A549 (cell line): ENCODE measurements at regions not wholly inside any gene's neighbourhood (a gene's known extent, or its start where the extent isn't known, plus 50 kb on each side); places are given as distances from the start of the nearest gene placed in this dataset.

ENCODE experiments used
- ATAC-seq, 2 experiments: fragments of 200-7000 bp in 1 of 2; fragments of >200 bp in 1 of 2; cut with Nextera tagmentation in 1 of 2; cut with Tn5 transposase in 1 of 2; 3 replicates each; pipeline versions ENCODE4 v1.8.0 to v1.9.1; 2018 to 2020; ENCODE audit warnings: mild to moderate bottlenecking in 1 of 2, moderate library complexity in 1 of 2
- CTCF ChIA-PET: fragments of 300-600 bp; sonication (Branson Sonifier 250); formaldehyde crosslinking; extraction: SDS; loops from one replicate; lab custom pipeline; 2021; ENCODE audit warnings: antibody characterized with exemption, inconsistent platforms; lab: Yijun Ruan, JAX
- POLR2A ChIA-PET: fragments of 350-600 bp; formaldehyde crosslinking; extraction: SDS; loops from one replicate; lab custom pipeline; 2021; ENCODE audit warnings: antibody characterized with exemption, inconsistent platforms; lab: Yijun Ruan, JAX
- DNase-seq, 2 experiments: peaks; one replicate each; pipeline versions ENCODE4 v3.0.0 to v3.0.0-alpha.2; 2011 to 2016; ENCODE audit warnings: low read depth in 1 of 2, low spot score in 1 of 2
- FAIRE-seq: peaks from 2 replicates; lab custom pipeline; 2011; peaks lifted over from hg19 to GRCh38; lab: Jason Lieb, UNC
- H3K27ac ChIP-seq, 2 experiments: fragments of >200 bp; sonication (Bioruptor Twin); formaldehyde crosslinking; 3 replicates each; pipeline ENCODE4 v1.5.1; 2016 to 2017
- H3K4me1 ChIP-seq: fragments of >200 bp; sonication (Bioruptor Twin); formaldehyde crosslinking; 3 replicates; pipeline ENCODE4 v1.6.1; 2016
- H3K4me2 ChIP-seq: fragments of >200 bp; sonication (Bioruptor Twin); formaldehyde crosslinking; 3 replicates; pipeline ENCODE4 v1.6.1; 2016
- H3K4me3 ChIP-seq: fragments of >200 bp; sonication (Bioruptor Twin); formaldehyde crosslinking; 3 replicates; pipeline ENCODE4 v1.5.1; 2016
- H3K9me3 ChIP-seq: fragments of >200 bp; sonication (Bioruptor Twin); formaldehyde crosslinking; 3 replicates; pipeline ENCODE4 v1.6.1; 2016
- BHLHE40 ChIP-seq: IDR thresholded peaks from 2 replicates; pipeline ENCODE4 v1.6.1; 2012; ENCODE audit warnings: low read depth, low read length, inconsistent platforms
- CBX2 ChIP-seq: fragments of 200-600 bp; sonication (generic); IDR thresholded peaks from 2 replicates; pipeline ENCODE4 v1.6.1; 2016; ENCODE audit warnings: low read depth, mild to moderate bottlenecking, borderline replicate concordance
- CBX8 ChIP-seq: fragments of 200-600 bp; sonication (generic); IDR thresholded peaks from 2 replicates; pipeline ENCODE4 v1.6.1; 2016
- CHD4 ChIP-seq: fragments of 200-600 bp; sonication (generic); IDR thresholded peaks from 2 replicates; pipeline ENCODE4 v1.6.1; 2016; ENCODE audit warnings: antibody characterized with exemption, mild to moderate bottlenecking, borderline replicate concordance
- FOSB ChIP-seq: fragments of 250-450 bp; sonication (Bioruptor Pico); IDR thresholded peaks from 2 replicates; pipeline ENCODE4 v1.5.0; 2020; ENCODE audit warnings: mild to moderate bottlenecking, moderate library complexity
- FOXS1 ChIP-seq: fragments of 250-450 bp; sonication (Bioruptor Pico); IDR thresholded peaks from 2 replicates; pipeline ENCODE4 v1.5.0; 2020; ENCODE audit warnings: mild to moderate bottlenecking, moderate library complexity
- GATA3 ChIP-seq: IDR thresholded peaks from 2 replicates; pipeline ENCODE4 v1.6.1; 2012; ENCODE audit warnings: borderline replicate concordance
- JUN ChIP-seq, 2 experiments: fragments of >200 bp; sonication (Bioruptor Twin); formaldehyde crosslinking; IDR thresholded peaks; 2 replicates in 1 of 2; 3 replicates in 1 of 2; pipeline ENCODE4 v1.6.1; 2016 to 2017
- KDM5A ChIP-seq: fragments of 200-600 bp; sonication (generic); IDR thresholded peaks from 2 replicates; pipeline ENCODE4 v1.6.1; 2016; ENCODE audit warnings: antibody characterized with exemption, mild to moderate bottlenecking
- MAFK ChIP-seq: fragments of 450-650 bp; IDR thresholded peaks from 2 replicates; pipeline ENCODE4 v1.6.1; 2014; ENCODE audit not compliant: partially characterized antibody
- MAZ ChIP-seq: fragments of 150-350 bp; IDR thresholded peaks from 2 replicates; pipeline ENCODE4 v1.6.1; 2014; ENCODE audit warnings: antibody characterized with exemption, low read depth, low read length, borderline replicate concordance
- NR3C1 ChIP-seq: fragments of >200 bp; sonication (Bioruptor Twin); formaldehyde crosslinking; IDR thresholded peaks from 3 replicates; pipeline ENCODE4 v1.6.1; 2017
- POLR2A ChIP-seq: IDR thresholded peaks from 2 replicates; pipeline ENCODE4 v1.6.1; 2012; ENCODE audit warnings: mild to moderate bottlenecking, low read length
- POLR2AphosphoS2 ChIP-seq: conservative IDR thresholded peaks from 2 replicates; pipeline ENCODE4 v1.6.1; 2012; ENCODE audit warnings: low read length, improper control_type of control experiment, inconsistent platforms
- RARB ChIP-seq: fragments of 250-450 bp; sonication (Bioruptor Pico); IDR thresholded peaks from 2 replicates; pipeline ENCODE4 v1.8.0; 2021; ENCODE audit warnings: mild to moderate bottlenecking, moderate library complexity
- TFCP2L1 ChIP-seq: fragments of 250-450 bp; sonication (Bioruptor Pico); IDR thresholded peaks from 2 replicates; pipeline ENCODE4 v1.5.0; 2021; ENCODE audit warnings: mild to moderate bottlenecking
- ZFP36 ChIP-seq: fragments of 450-650 bp; IDR thresholded peaks from 2 replicates; pipeline ENCODE4 v1.6.1; 2014; ENCODE audit warnings: borderline replicate concordance; ENCODE audit not compliant: partially characterized antibody
- WGBS: methylation state at CpG from one replicate; pipeline ENCODE4 v1.1.6; 2017; ENCODE audit errors: missing lambda C conversion rate; 5-methylcytosine and 5-hydroxymethylcytosine counted together
- TF ChIP-seq, protein P1 (sequence below): fragments of 250-450 bp; sonication (Bioruptor Pico); IDR thresholded peaks from 2 replicates; pipeline ENCODE4 v1.5.0; 2020; ENCODE audit warnings: low read depth, mild to moderate bottlenecking, moderate library complexity
- TF ChIP-seq, protein P2 (sequence below): fragments of 250-450 bp; sonication (Bioruptor Pico); IDR thresholded peaks from 2 replicates; pipeline ENCODE4 v1.5.0; 2021; ENCODE audit warnings: mild to moderate bottlenecking, moderate library complexity, borderline replicate concordance
- TF ChIP-seq, protein P3 (sequence below): fragments of 200-600 bp; sonication (generic); IDR thresholded peaks from 2 replicates; pipeline ENCODE4 v1.6.1; 2016; ENCODE audit warnings: antibody characterized with exemption, mild to moderate bottlenecking, moderate library complexity

GRCh38 chr2:128549094-128549493, 230.4 kb upstream of the HS6ST1 start:
- FAIRE-seq = no peak
- no peaks in the 10 kb centered on the region for H3K9me3 ChIP-seq
- CTCF ChIA-PET = no interaction called here
- TF ChIP-seq CBX2 = no peak
- no peak for TF ChIP-seq MAFK
- TF ChIP-seq, protein P1, sequence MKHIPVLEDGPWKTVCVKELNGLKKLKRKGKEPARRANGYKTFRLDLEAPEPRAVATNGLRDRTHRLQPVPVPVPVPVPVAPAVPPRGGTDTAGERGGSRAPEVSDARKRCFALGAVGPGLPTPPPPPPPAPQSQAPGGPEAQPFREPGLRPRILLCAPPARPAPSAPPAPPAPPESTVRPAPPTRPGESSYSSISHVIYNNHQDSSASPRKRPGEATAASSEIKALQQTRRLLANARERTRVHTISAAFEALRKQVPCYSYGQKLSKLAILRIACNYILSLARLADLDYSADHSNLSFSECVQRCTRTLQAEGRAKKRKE (CRISPR knock-in tag) = no peak
- no peak for TF ChIP-seq NR3C1
- TF ChIP-seq KDM5A = no peak
- TF ChIP-seq ZFP36 = no peak
- TF ChIP-seq GATA3 = no peak
- TF ChIP-seq CBX8 = no peak
- TF ChIP-seq BHLHE40 = no peak
- TF ChIP-seq JUN (IDR thresholded peaks at IDR 0.05) = no peak
- TF ChIP-seq, protein P2, sequence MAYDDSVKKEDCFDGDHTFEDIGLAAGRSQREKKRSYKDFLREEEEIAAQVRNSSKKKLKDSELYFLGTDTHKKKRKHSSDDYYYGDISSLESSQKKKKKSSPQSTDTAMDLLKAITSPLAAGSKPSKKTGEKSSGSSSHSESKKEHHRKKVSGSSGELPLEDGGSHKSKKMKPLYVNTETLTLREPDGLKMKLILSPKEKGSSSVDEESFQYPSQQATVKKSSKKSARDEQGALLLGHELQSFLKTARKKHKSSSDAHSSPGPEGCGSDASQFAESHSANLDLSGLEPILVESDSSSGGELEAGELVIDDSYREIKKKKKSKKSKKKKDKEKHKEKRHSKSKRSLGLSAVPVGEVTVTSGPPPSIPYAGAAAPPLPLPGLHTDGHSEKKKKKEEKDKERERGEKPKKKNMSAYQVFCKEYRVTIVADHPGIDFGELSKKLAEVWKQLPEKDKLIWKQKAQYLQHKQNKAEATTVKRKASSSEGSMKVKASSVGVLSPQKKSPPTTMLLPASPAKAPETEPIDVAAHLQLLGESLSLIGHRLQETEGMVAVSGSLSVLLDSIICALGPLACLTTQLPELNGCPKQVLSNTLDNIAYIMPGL (CRISPR knock-in tag) = no peak
- no peak for TF ChIP-seq FOXS1
- no peak for TF ChIP-seq POLR2AphosphoS2
- TF ChIP-seq TFCP2L1 (CRISPR knock-in tag) = no peak
- TF ChIP-seq, protein P3, sequence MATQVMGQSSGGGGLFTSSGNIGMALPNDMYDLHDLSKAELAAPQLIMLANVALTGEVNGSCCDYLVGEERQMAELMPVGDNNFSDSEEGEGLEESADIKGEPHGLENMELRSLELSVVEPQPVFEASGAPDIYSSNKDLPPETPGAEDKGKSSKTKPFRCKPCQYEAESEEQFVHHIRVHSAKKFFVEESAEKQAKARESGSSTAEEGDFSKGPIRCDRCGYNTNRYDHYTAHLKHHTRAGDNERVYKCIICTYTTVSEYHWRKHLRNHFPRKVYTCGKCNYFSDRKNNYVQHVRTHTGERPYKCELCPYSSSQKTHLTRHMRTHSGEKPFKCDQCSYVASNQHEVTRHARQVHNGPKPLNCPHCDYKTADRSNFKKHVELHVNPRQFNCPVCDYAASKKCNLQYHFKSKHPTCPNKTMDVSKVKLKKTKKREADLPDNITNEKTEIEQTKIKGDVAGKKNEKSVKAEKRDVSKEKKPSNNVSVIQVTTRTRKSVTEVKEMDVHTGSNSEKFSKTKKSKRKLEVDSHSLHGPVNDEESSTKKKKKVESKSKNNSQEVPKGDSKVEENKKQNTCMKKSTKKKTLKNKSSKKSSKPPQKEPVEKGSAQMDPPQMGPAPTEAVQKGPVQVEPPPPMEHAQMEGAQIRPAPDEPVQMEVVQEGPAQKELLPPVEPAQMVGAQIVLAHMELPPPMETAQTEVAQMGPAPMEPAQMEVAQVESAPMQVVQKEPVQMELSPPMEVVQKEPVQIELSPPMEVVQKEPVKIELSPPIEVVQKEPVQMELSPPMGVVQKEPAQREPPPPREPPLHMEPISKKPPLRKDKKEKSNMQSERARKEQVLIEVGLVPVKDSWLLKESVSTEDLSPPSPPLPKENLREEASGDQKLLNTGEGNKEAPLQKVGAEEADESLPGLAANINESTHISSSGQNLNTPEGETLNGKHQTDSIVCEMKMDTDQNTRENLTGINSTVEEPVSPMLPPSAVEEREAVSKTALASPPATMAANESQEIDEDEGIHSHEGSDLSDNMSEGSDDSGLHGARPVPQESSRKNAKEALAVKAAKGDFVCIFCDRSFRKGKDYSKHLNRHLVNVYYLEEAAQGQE = no peak
- no peak for TF ChIP-seq RARB
- no peak for TF ChIP-seq CHD4
- TF ChIP-seq POLR2A = no peak
- no peak for TF ChIP-seq FOSB (CRISPR knock-in tag)
- TF ChIP-seq, all 56 proteins: peak for 0
- ATAC-seq = no peak
- DNase-seq = no peak
- no peak overlapping the region for H3K4me2 ChIP-seq
- H3K27ac ChIP-seq = no peak overlapping the region
- H3K4me3 ChIP-seq = no peak overlapping the region
- 64% methylated on average over 5 of the region's 5 CpGs for WGBS
- POLR2A ChIA-PET = no interaction called here
- no peaks in the 10 kb centered on the region for H3K4me1 ChIP-seq

DNA sequence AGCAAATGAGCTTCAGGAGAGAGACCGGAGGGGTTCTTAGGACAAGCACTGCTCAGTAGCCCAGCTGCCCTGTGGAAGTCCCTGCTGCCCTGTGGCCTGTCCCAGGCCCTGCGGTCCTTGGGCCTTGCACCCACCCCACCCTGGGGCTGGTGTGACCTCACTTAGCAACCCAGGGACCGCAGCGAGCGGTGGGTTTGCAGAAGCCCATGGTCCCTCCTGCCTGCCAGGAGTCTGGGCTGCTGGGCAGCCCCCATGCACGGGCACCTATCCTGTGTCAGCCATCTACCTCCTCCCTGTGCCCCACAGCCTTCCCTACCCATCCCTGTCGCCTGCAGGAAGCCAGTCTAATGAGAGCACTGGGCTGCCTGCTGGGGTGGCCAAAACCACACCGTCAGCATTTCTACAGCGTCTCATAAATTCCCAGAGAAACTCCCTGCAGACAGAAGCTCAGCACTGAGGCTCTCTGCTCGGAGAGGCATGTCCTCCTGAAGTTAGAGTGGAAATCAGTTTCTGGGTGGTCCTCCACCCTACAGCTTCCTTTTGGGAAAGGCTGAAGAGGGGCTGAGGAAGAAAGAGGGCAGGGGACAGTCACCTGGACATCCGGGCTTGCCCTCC, 231.1 kb upstream of the HS6ST1 start:
- POLR2A ChIA-PET = no interaction called here
- Histone ChIP-seq H3K27ac (no peak overlapping the region), H3K9me3 (no peaks in the 10 kb centered on the region), H3K4me3 (no peak overlapping the region), H3K4me1 (no peaks in the 10 kb centered on the region), H3K4me2 (no peak overlapping the region)
- DNase-seq (no peak), ATAC-seq (no peak), FAIRE-seq (no peak)
- CTCF ChIA-PET = no interaction called here
- WGBS = 44% methylated on average over 7 of the region's 11 CpGs
- no peak for TF ChIP-seq MAZ
- TF ChIP-seq MAFK = peak; percentile 84
